ENCODE measurements at regions not wholly inside any gene's neighbourhood (a gene's known extent, or its start where the extent isn't known, plus 50 kb on each side); places are given as distances from the start of the nearest gene placed in this dataset.

- intact Hi-C loops (cut with DNase I), result no loop called here
- TF ChIP-seq CTCF (IDR thresholded peaks at IDR 0.05), result no peak
- no peak for TF ChIP-seq POLR2A (IDR thresholded peaks at IDR 0.05)
- peaks cover 0 to 6% (median 0%) of the 10 kb centered on the region in 12 donors for H3K9me3 ChIP-seq
- WGBS, 4 donors, result 80 to 87% (median 86%) methylated on average over 3 of the region's 3 CpGs
- H3K4me1 ChIP-seq, result peaks cover 0 to 27% (median 0%) of the 10 kb centered on the region in 12 donors
- no peak for DNase-seq
- no peak overlapping the region for H3K4me3 ChIP-seq
- no peaks in the 10 kb centered on the region for H3K27me3 ChIP-seq
- ATAC-seq, result no peak
- H3K27ac ChIP-seq, result no peak overlapping the region
- H3K36me3 ChIP-seq, result no peaks in the 10 kb centered on the region
Observed at GRCh38 chr4:26104056-26104685, 190.2 kb downstream of the SMIM20 start.

GRCh38 chr4:26105337-26105736 is 191.3 kb downstream of the SMIM20 start:
- Histone ChIP-seq H3K27ac (peak overlapping the region in 2 of 12 donors; percentile 8 to 28), H3K36me3 (no peaks in the 10 kb centered on the region), H3K27me3 (peaks cover 0 to 4% (median 0%) of the 10 kb centered on the region in 9 donors), H3K4me3 (no peak overlapping the region), H3K4me1 (peaks cover 0 to 27% (median 0%) of the 10 kb centered on the region in 12 donors), H3K9me3 (no peaks in the 10 kb centered on the region)
- ATAC-seq (peak; percentile 33 to 71 (median 64)), DNase-seq (no peak)
- 49 to 60% (median 56%) methylated on average over 2 of the region's 2 CpGs for WGBS, 4 donors
- intact Hi-C loops (cut with DNase I), result no loop called here
- no peak for TF ChIP-seq POLR2A (IDR thresholded peaks at IDR 0.05)
- no peak for TF ChIP-seq CTCF (IDR thresholded peaks at IDR 0.05)

GRCh38 chr4:26105815-26106699 is 192.0 kb downstream of the SMIM20 start:
- ATAC-seq (peak in 2 of 4 donors; percentile 56 to 80), DNase-seq (no peak)
- WGBS, 4 donors, result 79 to 86% (median 81%) methylated on average over 7 of the region's 7 CpGs
- no peak for TF ChIP-seq POLR2A (IDR thresholded peaks at IDR 0.05)
- no peak for TF ChIP-seq CTCF (IDR thresholded peaks at IDR 0.05)
- H3K4me3 ChIP-seq, result no peak overlapping the region
- no peaks in the 10 kb centered on the region for H3K9me3 ChIP-seq
- H3K4me1 ChIP-seq, result peaks cover 0 to 27% (median 0%) of the 10 kb centered on the region in 12 donors
- intact Hi-C loops (cut with DNase I), result no loop called here
- no peaks in the 10 kb centered on the region for H3K36me3 ChIP-seq
- peak overlapping the region in 4 of 12 donors; percentile 6 to 32 (median 18) for H3K27ac ChIP-seq
- peaks cover 0 to 4% (median 0%) of the 10 kb centered on the region in 9 donors for H3K27me3 ChIP-seq

- peaks cover 0 to 27% (median 0%) of the 10 kb centered on the region in 12 donors for H3K4me1 ChIP-seq
- ATAC-seq (no peak), DNase-seq (no peak)
- TF ChIP-seq CTCF (IDR thresholded peaks at IDR 0.05) (no peak), POLR2A (IDR thresholded peaks at IDR 0.05) (no peak)
- H3K27ac ChIP-seq, result no peak overlapping the region
- intact Hi-C loops (cut with DNase I), result no loop called here
- H3K36me3 ChIP-seq, result no peaks in the 10 kb centered on the region
- peaks cover 0 to 4% (median 0%) of the 10 kb centered on the region in 9 donors for H3K27me3 ChIP-seq
- peaks cover 0 to 2% (median 0%) of the 10 kb centered on the region in 12 donors for H3K9me3 ChIP-seq
- no peak overlapping the region for H3K4me3 ChIP-seq
Observed at GRCh38 chr4:26106776-26107175, 192.8 kb downstream of the SMIM20 start.

All from heart left ventricle (tissue), 16 donors.